IPS-18a (cell line): ENCODE measurements at regions not wholly inside any gene's neighbourhood (a gene's known extent, or its start where the extent isn't known, plus 50 kb on each side); places are given as distances from the start of the nearest gene placed in this dataset.

Source experiments
- H3K27ac ChIP-seq: one replicate; pipeline ENCODE4 v1.5.1; 2013; ENCODE audit warnings: low read length
- H3K27me3 ChIP-seq: one replicate; pipeline ENCODE4 v1.6.1; 2013; ENCODE audit warnings: mild to moderate bottlenecking, low read length; ENCODE audit not compliant: control insufficient read depth, insufficient read depth
- H3K36me3 ChIP-seq: one replicate; pipeline ENCODE4 v1.6.1; 2013; ENCODE audit warnings: low read depth, low read length; ENCODE audit not compliant: control insufficient read depth
- H3K4me1 ChIP-seq: one replicate; pipeline ENCODE4 v1.6.1; 2013; ENCODE audit warnings: low read depth, low read length; ENCODE audit not compliant: control insufficient read depth
- H3K4me3 ChIP-seq: one replicate; pipeline ENCODE4 v1.5.1; 2013; ENCODE audit warnings: low read length
- H3K9ac ChIP-seq: one replicate; pipeline ENCODE4 v1.6.1; 2013; ENCODE audit warnings: mild to moderate bottlenecking, low read length, moderate library complexity
- H3K9me3 ChIP-seq: one replicate; pipeline ENCODE4 v1.6.1; 2013; ENCODE audit warnings: low read depth, low read length; ENCODE audit not compliant: control insufficient read depth

DNA sequence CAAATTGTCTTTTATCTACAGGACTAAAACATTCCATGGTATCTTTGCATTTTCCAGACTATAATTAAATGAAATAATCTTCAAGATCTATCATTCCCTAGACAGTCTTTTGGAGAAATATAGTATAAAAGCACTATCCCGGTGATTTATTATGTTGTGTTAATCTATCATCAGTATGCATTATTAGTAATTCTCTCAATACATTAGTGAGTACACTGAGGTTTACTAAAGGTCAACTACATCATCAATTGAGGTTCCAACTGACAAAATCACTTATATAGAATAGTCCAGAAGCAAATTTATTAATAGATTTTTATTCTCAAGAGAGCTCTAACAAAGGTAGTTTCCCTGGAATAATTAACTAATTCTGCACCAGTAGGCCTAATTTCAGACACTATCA lies 169.6 kb downstream of the KCNA4 start:
- H3K36me3 ChIP-seq: no peaks in the 10 kb centered on the region
- no peaks in the 10 kb centered on the region for H3K27me3 ChIP-seq
- H3K27ac ChIP-seq: no peak overlapping the region
- H3K9me3 ChIP-seq: no peaks in the 10 kb centered on the region
- H3K4me1 ChIP-seq: no peaks in the 10 kb centered on the region
- H3K4me3 ChIP-seq: no peak overlapping the region
- H3K9ac ChIP-seq: no peak overlapping the region

DNA sequence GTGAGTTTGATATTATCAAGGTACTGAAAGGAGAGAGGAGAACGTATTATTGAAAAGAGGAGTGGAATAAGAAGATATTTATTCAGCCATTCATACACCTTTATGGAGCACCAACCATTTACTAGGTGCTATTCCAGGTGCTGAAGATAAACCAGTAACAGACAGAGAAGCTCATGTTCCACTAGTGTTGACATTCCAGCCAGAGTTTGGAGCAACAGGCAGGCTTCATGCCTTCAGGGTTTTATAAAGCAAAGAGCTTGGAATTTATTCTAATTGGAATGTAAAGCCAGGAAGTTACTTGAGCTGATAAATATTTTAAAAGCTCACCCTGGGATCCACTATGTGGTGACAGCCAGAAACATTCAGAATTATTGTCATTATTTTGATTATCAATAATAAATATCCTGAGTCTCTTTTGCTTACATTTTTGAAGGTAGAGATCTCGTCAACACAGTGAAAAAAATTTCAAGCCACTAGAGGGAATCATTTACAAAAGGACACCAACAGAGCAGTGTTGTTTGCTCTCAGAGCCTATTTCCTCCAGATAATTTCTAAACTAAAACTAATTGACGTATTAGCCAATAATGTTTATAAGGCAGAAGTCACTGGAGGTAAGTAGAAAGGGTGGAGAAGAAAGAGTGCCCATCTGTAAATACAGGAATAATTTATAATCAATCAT lies 172.0 kb downstream of the KCNA4 start:
- Histone ChIP-seq H3K27me3 (no peaks in the 10 kb centered on the region), H3K9me3 (no peaks in the 10 kb centered on the region), H3K4me1 (no peaks in the 10 kb centered on the region), H3K4me3 (no peak overlapping the region), H3K36me3 (no peaks in the 10 kb centered on the region), H3K9ac (no peak overlapping the region), H3K27ac (no peak overlapping the region)

DNA sequence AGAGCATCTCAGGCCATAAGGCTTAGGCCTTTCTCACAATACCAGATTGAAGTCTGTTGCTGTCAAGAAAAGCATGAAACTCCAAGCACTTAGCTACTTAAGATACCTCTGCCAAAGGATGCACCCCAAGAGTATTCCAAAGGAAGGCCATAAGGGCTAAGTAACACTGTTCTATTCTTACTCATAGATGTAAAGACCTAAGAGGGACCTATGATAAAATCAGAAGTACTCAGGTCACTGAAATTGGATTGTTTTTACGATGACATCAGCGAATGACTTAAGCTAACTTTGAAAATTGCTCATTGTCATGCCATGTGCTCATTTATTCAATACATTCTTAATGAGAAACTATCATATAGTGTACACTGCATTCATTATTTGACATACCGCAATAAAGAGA lies 172.8 kb downstream of the KCNA4 start:
- Histone ChIP-seq H3K36me3 (no peaks in the 10 kb centered on the region), H3K9me3 (no peaks in the 10 kb centered on the region), H3K4me3 (no peak overlapping the region), H3K27me3 (no peaks in the 10 kb centered on the region), H3K9ac (no peak overlapping the region), H3K4me1 (no peaks in the 10 kb centered on the region), H3K27ac (no peak overlapping the region)

DNA sequence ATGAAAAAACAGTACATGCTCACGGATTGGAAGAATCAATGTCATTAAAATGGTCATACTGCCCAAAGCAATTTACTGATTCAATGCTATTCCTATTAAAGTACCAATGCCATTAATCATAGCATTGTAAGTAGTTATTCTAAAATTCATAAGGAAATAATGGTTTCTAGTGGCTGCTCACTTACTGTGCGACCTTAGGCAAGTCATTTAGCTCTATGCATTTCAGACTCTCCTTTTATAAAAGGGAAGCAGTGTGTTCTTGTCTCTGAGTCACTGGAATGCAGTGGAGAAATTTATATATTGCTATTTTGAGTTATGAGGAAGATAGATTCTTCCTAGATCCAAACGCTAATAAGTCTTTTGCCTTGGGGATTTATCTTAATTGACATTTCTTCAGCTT lies 174.8 kb downstream of the KCNA4 start:
- H3K4me3 ChIP-seq: no peak overlapping the region

DNA sequence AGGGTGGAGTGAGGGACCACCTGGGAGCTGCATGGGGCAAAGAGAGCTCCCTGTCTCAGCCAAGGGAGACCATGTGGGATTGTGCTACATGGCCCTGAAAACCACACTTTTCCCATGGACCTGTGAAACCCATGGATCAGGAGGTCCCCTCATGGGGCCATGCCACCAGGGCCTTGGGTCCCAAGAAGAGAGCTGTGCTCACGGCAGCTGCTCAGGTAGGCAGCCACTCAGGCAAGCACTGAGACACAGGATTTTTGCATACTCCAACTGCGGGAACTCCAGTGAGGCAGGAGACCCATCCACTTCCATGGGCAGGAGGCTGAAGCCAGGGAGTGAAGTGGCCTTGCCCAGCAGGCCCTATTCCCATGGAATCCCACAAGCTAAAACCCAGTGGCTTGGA lies 190.0 kb downstream of the KCNA4 start:
- H3K9me3 ChIP-seq: no peaks in the 10 kb centered on the region
- H3K27ac ChIP-seq: no peak overlapping the region
- no peak overlapping the region for H3K9ac ChIP-seq
- no peaks in the 10 kb centered on the region for H3K4me1 ChIP-seq
- no peak overlapping the region for H3K4me3 ChIP-seq
- no peaks in the 10 kb centered on the region for H3K27me3 ChIP-seq
- no peaks in the 10 kb centered on the region for H3K36me3 ChIP-seq

More for the DNA sequence above, 174.8 kb downstream of the KCNA4 start:
- Histone ChIP-seq H3K27ac (no peak overlapping the region), H3K36me3 (no peaks in the 10 kb centered on the region), H3K9ac (no peak overlapping the region), H3K9me3 (no peaks in the 10 kb centered on the region), H3K27me3 (no peaks in the 10 kb centered on the region), H3K4me1 (no peaks in the 10 kb centered on the region)

DNA sequence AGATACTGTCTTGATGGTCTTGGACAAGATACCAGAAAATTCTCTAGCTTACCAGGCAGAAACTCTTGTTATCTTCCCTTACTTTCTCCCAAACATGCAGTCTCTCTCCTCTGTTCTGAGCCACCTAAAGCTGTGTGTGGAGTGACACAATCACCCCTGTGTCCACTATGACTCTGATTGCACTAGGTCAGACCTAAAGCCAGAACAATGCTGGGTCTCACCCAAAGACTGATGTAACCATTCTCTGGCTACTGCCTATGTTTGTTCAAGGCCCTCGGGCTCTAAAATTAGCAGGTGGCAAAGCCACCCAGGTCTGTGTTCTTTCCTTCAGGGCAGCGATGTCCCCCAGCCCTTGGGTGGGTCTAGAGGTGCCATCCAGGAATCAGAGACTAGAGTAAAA lies 200.5 kb downstream of the KCNA4 start:
- H3K4me3 ChIP-seq: no peak overlapping the region
- H3K27me3 ChIP-seq: no peaks in the 10 kb centered on the region
- no peaks in the 10 kb centered on the region for H3K4me1 ChIP-seq
- H3K9ac ChIP-seq: no peak overlapping the region
- H3K9me3 ChIP-seq: no peaks in the 10 kb centered on the region
- H3K27ac ChIP-seq: no peak overlapping the region
- no peaks in the 10 kb centered on the region for H3K36me3 ChIP-seq

DNA sequence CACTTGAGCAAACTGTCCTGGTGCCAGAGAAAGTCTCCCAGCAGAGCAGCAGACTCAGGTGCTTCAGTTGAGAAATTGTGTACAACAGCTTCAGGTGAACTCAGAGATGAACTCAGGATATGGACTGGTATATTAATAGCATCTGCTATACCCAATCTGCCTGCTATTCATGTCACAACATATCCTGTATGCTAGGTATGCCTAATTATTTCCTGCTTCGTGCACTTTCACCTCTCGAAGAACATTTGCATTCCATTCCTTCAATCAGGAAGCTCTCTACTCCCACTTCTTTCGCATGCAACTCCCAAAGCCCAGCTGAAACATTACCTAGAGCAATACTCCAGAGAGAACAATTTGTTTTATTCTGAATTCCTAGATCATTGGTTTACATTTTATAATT lies 207.7 kb downstream of the KCNA4 start:
- no peaks in the 10 kb centered on the region for H3K9me3 ChIP-seq
- H3K36me3 ChIP-seq: no peaks in the 10 kb centered on the region
- no peak overlapping the region for H3K4me3 ChIP-seq
- H3K4me1 ChIP-seq: no peaks in the 10 kb centered on the region
- no peak overlapping the region for H3K9ac ChIP-seq
- H3K27me3 ChIP-seq: no peaks in the 10 kb centered on the region
- H3K27ac ChIP-seq: no peak overlapping the region

DNA sequence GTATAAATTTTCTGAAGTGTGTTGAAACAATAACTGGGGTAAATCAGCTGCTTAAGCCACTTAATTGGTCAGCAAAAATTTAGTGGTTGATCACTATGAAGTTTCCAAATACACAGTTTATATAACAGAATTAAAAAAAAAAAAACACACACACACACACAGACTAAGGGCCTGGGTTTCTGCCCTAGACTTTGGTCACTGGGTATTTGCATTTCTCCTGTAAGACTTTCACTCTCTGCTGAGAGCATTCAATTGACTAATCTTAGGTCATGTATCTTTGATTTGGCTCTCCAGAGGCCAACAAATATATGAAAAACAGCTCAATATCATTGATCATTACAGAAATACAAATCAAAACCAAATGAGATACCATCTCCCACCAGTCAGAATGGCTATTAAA lies 214.3 kb downstream of the KCNA4 start:
- no peaks in the 10 kb centered on the region for H3K36me3 ChIP-seq
- H3K4me1 ChIP-seq: no peaks in the 10 kb centered on the region
- H3K9me3 ChIP-seq: no peaks in the 10 kb centered on the region
- H3K9ac ChIP-seq: no peak overlapping the region
- no peak overlapping the region for H3K4me3 ChIP-seq
- H3K27me3 ChIP-seq: no peaks in the 10 kb centered on the region
- no peak overlapping the region for H3K27ac ChIP-seq

DNA sequence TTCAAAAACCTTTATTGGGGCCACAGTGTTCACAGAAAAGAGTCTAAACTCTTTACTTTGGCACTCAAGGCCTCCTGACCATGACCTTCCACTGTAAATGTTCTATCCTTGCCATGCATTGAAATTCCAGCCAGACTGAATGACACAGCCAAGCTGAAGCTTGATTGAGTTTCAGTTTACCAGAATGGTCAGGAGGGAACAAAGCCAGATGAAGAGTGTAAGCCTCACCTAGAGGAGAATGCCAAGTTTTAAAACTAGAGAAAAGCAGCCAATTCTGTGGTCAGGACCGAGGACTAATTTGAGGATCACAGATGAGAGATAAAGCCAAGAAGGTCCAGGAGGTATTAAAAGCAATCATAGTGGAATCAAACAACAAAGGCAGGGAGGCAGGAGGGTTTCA lies 215.3 kb downstream of the KCNA4 start:
- no peak overlapping the region for H3K9ac ChIP-seq
- H3K9me3 ChIP-seq: no peaks in the 10 kb centered on the region
- H3K27me3 ChIP-seq: no peaks in the 10 kb centered on the region
- no peaks in the 10 kb centered on the region for H3K36me3 ChIP-seq
- H3K4me1 ChIP-seq: no peaks in the 10 kb centered on the region
- no peak overlapping the region for H3K4me3 ChIP-seq
- no peak overlapping the region for H3K27ac ChIP-seq

DNA sequence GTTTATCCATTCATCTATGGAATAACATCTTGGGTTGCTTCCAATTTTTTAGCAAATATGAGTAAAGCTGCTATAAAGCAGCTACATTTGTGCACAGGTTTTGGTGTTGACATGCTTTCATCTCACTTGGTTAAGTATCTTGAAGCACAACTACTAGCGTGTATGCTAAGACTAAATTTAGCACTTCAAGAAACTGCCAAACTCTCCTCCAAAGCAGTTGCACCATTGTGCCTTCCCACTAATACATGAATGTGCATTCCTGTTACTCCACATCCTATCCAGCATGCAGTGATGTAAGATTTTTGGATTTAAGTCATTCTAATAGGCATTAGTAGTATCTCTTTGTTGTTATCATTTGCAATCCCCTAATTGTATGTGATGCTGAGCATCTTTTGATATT lies 230.7 kb downstream of the KCNA4 start:
- Histone ChIP-seq H3K4me1 (peaks cover under 1% of the 10 kb centered on the region), H3K9ac (no peak overlapping the region), H3K27ac (no peak overlapping the region), H3K4me3 (no peak overlapping the region), H3K27me3 (no peaks in the 10 kb centered on the region), H3K9me3 (no peaks in the 10 kb centered on the region), H3K36me3 (no peaks in the 10 kb centered on the region)

DNA sequence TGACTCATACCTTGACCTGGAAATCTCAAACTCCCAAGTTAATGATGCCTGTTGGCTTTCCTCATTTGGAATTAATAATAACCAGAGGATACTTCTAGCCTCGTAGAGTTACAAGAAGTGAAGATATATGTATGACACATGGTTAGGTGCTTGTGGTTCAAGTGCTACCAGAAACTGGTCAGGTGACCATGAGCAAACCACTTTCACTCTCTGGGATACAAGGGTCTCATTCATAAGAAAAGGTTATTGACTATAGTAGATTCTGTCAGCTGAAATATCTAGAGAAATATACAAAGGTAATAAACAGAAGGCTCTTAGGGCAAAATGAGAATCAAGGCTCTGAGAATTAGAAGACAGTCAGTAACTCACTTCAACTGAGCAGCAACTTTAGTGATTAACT lies 233.3 kb downstream of the KCNA4 start:
- Histone ChIP-seq H3K9ac (no peak overlapping the region), H3K36me3 (no peaks in the 10 kb centered on the region), H3K27me3 (no peaks in the 10 kb centered on the region)

DNA sequence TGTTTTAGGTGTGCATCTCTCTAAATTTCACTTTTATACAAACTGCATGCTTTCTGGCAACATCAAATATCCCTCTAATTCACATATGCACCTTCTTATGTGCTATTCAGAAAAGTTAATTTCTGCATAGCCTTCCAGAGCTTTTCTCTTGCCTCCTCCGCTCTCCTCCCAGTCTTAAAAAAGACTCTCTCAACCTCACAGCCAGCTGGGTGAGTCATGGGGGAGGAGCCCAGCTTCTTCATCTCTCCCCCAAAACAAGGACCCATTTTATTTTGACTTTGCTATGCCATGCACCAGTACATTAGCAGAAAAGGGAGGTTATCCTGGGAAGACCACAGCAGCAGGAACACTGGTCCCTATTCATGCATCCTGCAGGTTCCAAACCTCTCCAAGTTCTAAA lies 234.4 kb downstream of the KCNA4 start:
- no peaks in the 10 kb centered on the region for H3K36me3 ChIP-seq
- H3K9me3 ChIP-seq: no peaks in the 10 kb centered on the region
- no peak overlapping the region for H3K27ac ChIP-seq
- H3K9ac ChIP-seq: no peak overlapping the region
- no peaks in the 10 kb centered on the region for H3K27me3 ChIP-seq
- H3K4me3 ChIP-seq: no peak overlapping the region
- H3K4me1 ChIP-seq: peaks cover 10% of the 10 kb centered on the region

More for the DNA sequence above, 233.3 kb downstream of the KCNA4 start:
- Histone ChIP-seq H3K27ac (no peak overlapping the region), H3K4me1 (peaks cover 10% of the 10 kb centered on the region), H3K4me3 (no peak overlapping the region), H3K9me3 (no peaks in the 10 kb centered on the region)
